ENCODE measurements at regions not wholly inside any gene's neighbourhood (a gene's known extent, or its start where the extent isn't known, plus 50 kb on each side); places are given as distances from the start of the nearest gene placed in this dataset.

DNA sequence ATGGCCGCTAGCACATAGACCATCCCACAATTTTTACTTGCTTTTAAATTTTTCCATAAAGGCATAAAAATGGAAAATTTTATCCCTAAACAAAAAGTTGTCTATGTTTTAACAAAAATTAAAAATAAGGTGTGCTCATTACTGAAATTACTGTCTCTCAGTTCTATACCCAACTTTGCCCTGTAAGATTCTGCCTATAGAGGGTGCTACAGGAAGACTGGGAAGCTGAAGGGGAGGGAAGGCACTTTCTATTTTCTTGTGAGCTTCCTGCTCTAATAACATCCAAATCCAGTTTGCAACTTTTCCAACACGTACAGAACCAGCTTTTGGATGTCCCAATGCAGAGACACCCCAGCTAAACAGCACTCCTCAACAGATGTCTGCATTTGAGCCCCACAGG, 666.9 kb downstream of the PLCL1 start:
- DNase-seq (ENCODE audit: low spot score in 2 of 2): no peak
- H3K4me3 ChIP-seq: no peak overlapping the region
- no peaks in the 10 kb centered on the region for H3K27me3 ChIP-seq (ENCODE audit: low read depth)
- no peaks in the 10 kb centered on the region for H3K9me3 ChIP-seq
- H3K36me3 ChIP-seq (replicated peaks): no peaks in the 10 kb centered on the region
- H3K4me1 ChIP-seq: no peaks in the 10 kb centered on the region
- in situ Hi-C loops (cut with MboI; ENCODE audit: low sequenced_read_pairs): no loop called here

DNA sequence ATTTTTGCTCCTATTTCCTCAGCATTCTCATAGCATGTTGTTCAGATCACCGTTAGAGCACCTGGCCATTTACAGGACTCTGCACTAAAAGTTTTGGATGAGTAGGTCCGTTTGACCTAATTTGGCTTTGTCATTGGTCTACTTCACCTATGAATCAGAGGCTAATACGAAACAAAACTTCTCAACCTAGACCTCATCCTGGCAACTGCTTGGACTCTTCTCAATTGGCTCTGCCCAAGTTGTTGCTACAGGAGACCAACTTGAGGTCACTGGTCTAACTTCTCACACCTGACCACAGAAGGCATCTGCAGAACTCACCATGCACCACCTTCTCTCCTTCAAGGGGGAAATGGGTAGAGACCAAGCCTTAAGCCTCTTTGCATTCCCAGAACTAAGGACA, 663.7 kb downstream of the PLCL1 start:
- in situ Hi-C loops (cut with MboI; ENCODE audit: low sequenced_read_pairs): no loop called here
- Histone ChIP-seq H3K27me3 (ENCODE audit: low read depth) (no peaks in the 10 kb centered on the region), H3K4me3 (no peak overlapping the region), H3K9me3 (no peaks in the 10 kb centered on the region), H3K4me1 (no peaks in the 10 kb centered on the region), H3K36me3 (replicated peaks) (no peaks in the 10 kb centered on the region)
- no peak for DNase-seq (ENCODE audit: low spot score in 2 of 2)

DNA sequence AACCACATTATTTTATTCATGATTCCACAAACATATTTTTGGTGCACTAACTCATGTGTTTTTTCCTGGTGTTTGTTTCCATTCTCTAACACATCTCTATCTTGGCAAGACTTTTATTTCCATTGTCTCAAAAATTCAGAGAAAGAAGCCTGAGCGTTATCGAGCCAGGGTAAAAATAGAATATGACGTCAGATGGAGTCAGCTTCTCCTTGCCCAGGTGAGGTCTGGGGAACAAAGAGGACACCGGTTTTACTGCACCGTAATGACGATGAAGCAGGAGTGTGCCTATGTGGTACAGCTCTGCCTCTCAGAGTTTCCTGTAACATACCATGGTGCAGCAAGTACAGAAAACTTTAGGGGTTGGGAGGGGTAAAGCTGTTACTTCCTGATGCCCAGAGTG, 661.6 kb downstream of the PLCL1 start:
- no peaks in the 10 kb centered on the region for H3K36me3 ChIP-seq (replicated peaks)
- H3K27me3 ChIP-seq (ENCODE audit: low read depth): no peaks in the 10 kb centered on the region
- no peak overlapping the region for H3K4me3 ChIP-seq
- no peaks in the 10 kb centered on the region for H3K9me3 ChIP-seq
- in situ Hi-C loops (cut with MboI; ENCODE audit: low sequenced_read_pairs): no loop called here
- DNase-seq (ENCODE audit: low spot score in 2 of 2): no peak
- H3K4me1 ChIP-seq: no peaks in the 10 kb centered on the region

DNA sequence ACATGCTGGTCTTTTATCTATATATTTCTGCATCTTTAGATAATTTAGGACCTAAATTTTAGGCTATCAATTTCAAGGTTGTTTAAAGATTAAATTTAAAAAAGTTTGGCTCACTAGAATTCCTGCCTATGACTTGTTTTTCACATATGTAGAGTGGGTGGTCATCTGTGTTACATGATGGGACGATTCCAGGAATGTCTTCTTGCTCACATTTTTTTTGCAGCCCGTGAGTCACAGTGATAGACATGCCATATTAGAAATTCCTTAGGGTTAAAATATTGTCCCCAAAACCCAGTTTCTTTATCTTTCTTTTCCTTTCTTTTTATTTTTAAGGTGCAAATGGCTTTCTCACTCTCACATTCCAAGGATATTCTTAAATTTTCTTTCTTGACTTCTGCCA, 652.0 kb downstream of the PLCL1 start:
- no peaks in the 10 kb centered on the region for H3K4me1 ChIP-seq
- H3K4me3 ChIP-seq: no peak overlapping the region
- DNase-seq (ENCODE audit: low spot score in 2 of 2): no peak
- no peaks in the 10 kb centered on the region for H3K36me3 ChIP-seq (replicated peaks)
- no peaks in the 10 kb centered on the region for H3K27me3 ChIP-seq (ENCODE audit: low read depth)
- in situ Hi-C loops (cut with MboI; ENCODE audit: low sequenced_read_pairs): no loop called here
- no peaks in the 10 kb centered on the region for H3K9me3 ChIP-seq

DNA sequence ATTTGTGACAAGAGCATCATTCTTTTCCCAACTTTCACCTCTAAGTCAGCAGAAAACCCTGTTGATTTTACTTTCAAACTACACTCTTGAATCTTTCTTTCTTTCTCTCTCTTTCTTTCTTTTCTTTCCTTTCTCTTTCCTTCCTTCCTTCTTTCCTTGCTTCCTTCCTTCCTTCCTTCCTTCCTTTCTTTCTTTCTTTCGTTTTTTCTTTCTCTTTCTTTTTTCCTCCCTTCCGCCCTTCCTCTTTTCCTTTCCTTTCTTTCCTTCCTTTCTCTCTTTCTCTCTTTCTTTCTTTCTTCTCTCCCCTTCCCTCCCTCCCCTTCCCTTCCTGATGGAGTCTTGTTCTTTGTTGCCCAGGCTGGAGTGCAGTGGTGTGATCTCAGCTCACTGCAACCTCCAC, 649.5 kb downstream of the PLCL1 start:
- DNase-seq (ENCODE audit: low spot score in 2 of 2): no peak
- Histone ChIP-seq H3K9me3 (no peaks in the 10 kb centered on the region), H3K4me1 (no peaks in the 10 kb centered on the region), H3K36me3 (replicated peaks) (no peaks in the 10 kb centered on the region), H3K27me3 (ENCODE audit: low read depth) (no peaks in the 10 kb centered on the region), H3K4me3 (no peak overlapping the region)
- in situ Hi-C loops (cut with MboI; ENCODE audit: low sequenced_read_pairs): no loop called here

DNA sequence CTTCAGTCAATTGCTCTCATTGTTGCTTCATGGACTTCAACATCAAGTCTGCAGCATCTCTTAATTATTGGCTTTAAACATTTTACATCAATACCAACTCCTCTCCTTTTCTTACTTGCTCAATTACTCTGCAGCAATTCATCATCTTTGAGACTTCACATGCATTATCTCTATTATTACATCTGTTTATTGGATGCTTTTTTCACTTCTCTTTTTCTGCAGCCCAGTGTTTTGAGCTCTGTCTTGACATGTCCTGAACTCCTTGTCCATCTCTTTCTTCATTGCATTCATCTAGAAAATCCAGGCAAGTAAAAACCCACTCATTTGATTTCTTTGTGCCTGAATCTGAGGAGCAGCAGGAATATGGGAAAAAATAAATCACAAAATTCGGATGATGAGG, 647.9 kb downstream of the PLCL1 start:
- H3K4me3 ChIP-seq: no peak overlapping the region
- no peak for DNase-seq (ENCODE audit: low spot score in 2 of 2)
- no peaks in the 10 kb centered on the region for H3K27me3 ChIP-seq (ENCODE audit: low read depth)
- no peaks in the 10 kb centered on the region for H3K4me1 ChIP-seq
- H3K9me3 ChIP-seq: no peaks in the 10 kb centered on the region
- H3K36me3 ChIP-seq (replicated peaks): no peaks in the 10 kb centered on the region
- in situ Hi-C loops (cut with MboI; ENCODE audit: low sequenced_read_pairs): no loop called here

DNA sequence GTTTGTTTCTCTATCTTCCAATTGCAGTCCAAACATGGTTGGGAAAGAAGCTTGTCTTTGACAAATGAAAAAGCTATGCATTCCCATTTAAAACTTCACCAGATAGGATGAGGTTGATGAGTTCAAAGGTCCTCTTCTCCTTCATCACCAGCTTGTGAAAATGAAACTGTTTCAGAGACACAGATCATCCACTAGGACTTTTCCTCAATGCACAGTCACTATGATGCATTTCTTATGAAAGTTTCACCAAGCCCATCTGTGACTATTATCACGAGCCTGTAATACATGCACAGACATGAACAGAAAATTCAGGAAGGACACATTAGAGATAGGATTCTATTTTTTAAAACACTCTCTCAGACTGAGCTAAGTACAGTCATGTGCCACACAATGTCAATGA, 644.4 kb downstream of the PLCL1 start:
- in situ Hi-C loops (cut with MboI; ENCODE audit: low sequenced_read_pairs): no loop called here
- DNase-seq (ENCODE audit: low spot score in 2 of 2): no peak
- Histone ChIP-seq H3K4me1 (no peaks in the 10 kb centered on the region), H3K36me3 (replicated peaks) (no peaks in the 10 kb centered on the region), H3K27me3 (ENCODE audit: low read depth) (no peaks in the 10 kb centered on the region), H3K4me3 (no peak overlapping the region), H3K9me3 (no peaks in the 10 kb centered on the region)

DNA sequence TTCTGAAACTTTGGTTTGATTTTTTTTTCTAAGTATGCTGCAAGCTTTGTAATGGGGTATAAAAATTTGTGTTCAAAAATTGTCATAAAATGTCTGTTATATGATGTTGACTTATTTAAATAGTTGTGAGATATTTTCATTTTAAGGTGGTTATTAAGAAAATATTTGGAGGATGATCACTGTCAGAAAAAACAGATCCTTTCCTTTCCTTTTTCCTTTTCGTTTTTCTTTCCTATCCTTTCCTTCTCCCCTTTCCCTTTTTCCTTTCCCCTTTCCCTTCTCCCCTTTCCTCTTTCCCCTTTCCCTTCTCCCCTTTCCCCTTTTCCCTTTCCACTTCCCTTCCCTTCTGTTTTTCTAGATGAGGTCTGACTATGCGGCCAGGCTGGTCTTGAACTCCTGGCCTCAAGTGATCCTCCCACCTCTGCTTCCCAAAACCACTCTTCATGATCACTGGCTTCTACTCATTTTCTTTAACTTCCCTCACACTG, 640.5 kb downstream of the PLCL1 start:
- in situ Hi-C loops (cut with MboI; ENCODE audit: low sequenced_read_pairs): no loop called here
- no peaks in the 10 kb centered on the region for H3K4me1 ChIP-seq
- no peaks in the 10 kb centered on the region for H3K36me3 ChIP-seq (replicated peaks)
- H3K27me3 ChIP-seq (ENCODE audit: low read depth): no peaks in the 10 kb centered on the region
- H3K9me3 ChIP-seq: no peaks in the 10 kb centered on the region
- H3K4me3 ChIP-seq: no peak overlapping the region
- no peak for DNase-seq (ENCODE audit: low spot score in 2 of 2)

DNA sequence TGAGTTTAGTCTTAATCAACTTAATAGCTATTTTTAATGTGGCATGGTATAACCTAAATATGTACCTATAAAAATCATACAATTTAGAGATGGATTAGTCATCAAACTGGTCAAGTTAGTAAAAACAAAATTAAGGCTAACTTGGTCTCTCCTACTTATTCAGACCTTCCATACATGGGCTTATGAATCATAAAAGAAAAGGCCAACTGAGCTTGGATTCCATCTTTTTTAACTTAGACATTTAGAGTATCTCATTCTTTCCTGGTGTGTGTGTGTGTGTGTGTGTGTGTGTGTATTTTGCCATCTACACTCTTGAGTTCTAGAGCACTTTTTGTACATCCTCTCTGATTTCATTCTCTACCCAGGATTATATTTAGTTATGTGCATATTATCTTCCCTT, 637.5 kb downstream of the PLCL1 start:
- DNase-seq (ENCODE audit: low spot score in 2 of 2): no peak
- Histone ChIP-seq H3K4me1 (no peaks in the 10 kb centered on the region), H3K36me3 (replicated peaks) (no peaks in the 10 kb centered on the region), H3K27me3 (ENCODE audit: low read depth) (no peaks in the 10 kb centered on the region), H3K9me3 (no peaks in the 10 kb centered on the region), H3K4me3 (no peak overlapping the region)
- in situ Hi-C loops (cut with MboI; ENCODE audit: low sequenced_read_pairs): no loop called here

DNA sequence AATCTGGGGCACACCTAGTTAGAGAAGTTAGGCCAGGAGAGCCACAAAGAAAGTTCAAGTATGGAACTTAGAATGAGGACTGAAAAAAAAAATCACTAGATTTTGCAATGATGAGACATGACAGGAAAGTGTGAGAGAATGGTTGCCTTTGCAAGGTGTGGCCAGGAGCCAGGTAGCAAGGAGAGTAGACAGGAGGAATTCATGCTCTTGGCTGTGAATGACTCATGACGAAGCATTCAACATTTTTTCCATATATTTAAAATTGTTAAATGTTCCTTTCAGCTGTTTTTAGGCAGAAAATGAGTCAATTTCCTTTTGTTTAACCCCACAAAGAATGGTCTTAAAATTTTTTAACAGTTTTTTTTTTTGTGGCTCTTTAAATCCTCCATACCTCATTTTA, 636.9 kb downstream of the PLCL1 start:
- DNase-seq (ENCODE audit: low spot score in 2 of 2): no peak
- Histone ChIP-seq H3K9me3 (no peaks in the 10 kb centered on the region), H3K4me3 (no peak overlapping the region), H3K27me3 (ENCODE audit: low read depth) (no peaks in the 10 kb centered on the region), H3K4me1 (no peaks in the 10 kb centered on the region), H3K36me3 (replicated peaks) (no peaks in the 10 kb centered on the region)
- in situ Hi-C loops (cut with MboI; ENCODE audit: low sequenced_read_pairs): no loop called here

DNA sequence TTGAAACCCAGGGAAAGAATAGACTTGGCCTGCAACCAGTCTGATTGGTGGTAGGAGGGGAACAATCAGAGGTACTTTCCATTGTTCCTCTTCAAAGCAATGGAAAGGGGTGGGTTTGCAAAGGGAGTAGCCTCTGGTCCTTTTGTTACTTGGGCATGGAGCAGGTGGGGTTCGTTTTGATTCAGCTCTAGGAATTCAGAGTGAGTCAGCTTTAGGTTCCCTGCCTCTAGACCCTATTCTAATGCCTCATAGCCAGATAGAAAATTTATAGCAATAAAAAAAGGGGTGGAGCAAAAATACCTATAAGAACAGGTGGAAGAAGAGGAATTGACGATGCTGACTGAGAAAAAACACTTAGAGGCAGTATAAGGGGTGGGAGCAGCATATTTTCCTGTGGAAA, 636.4 kb downstream of the PLCL1 start:
- Histone ChIP-seq H3K36me3 (replicated peaks) (no peaks in the 10 kb centered on the region), H3K4me1 (no peaks in the 10 kb centered on the region), H3K9me3 (no peaks in the 10 kb centered on the region), H3K27me3 (ENCODE audit: low read depth) (no peaks in the 10 kb centered on the region), H3K4me3 (no peak overlapping the region)
- in situ Hi-C loops (cut with MboI; ENCODE audit: low sequenced_read_pairs): no loop called here
- no peak for DNase-seq (ENCODE audit: low spot score in 2 of 2)

DNA sequence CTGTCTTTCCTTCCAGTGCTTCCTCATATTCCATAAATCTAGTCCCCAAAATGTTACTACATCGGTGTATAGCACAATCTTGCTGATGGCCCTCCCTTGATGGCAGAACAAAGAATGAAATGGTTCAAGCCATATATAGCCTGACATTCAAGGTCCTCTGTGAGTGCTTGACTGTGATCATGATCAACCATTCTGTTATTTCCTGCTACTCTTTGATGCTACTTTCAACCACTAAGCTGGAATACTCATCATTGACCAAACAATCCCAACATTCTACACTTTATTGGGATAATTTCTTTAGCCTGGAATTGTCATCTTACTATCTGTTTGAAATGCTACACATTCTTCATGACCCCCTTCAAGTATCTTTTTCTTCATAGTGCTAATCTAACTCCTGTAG, 633.9 kb downstream of the PLCL1 start:
- Histone ChIP-seq H3K27me3 (ENCODE audit: low read depth) (no peaks in the 10 kb centered on the region), H3K4me3 (no peak overlapping the region), H3K9me3 (no peaks in the 10 kb centered on the region), H3K4me1 (no peaks in the 10 kb centered on the region), H3K36me3 (replicated peaks) (no peaks in the 10 kb centered on the region)
- DNase-seq (ENCODE audit: low spot score in 2 of 2): no peak
- in situ Hi-C loops (cut with MboI; ENCODE audit: low sequenced_read_pairs): no loop called here

DNA sequence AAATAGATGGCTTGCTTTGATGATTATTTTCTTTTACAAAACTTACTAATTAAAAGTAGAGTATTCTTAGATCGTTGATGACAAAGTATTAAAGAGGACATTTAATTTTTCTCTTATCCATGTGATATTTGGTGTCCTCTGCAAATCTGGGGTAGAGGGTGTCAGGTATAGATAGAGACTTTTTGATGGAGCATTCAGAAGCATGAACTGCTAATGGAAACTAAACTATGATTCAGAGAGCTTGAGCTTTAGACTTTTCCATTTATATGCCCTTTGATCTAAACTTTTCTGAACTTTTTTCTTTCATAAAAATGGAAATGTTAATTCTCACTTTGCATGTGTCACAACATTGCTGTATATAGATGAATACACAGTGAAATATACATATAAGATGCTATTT, 619.7 kb downstream of the PLCL1 start:
- H3K36me3 ChIP-seq (replicated peaks): no peaks in the 10 kb centered on the region
- no peaks in the 10 kb centered on the region for H3K9me3 ChIP-seq
- no peak for DNase-seq (ENCODE audit: low spot score in 2 of 2)
- in situ Hi-C loops (cut with MboI; ENCODE audit: low sequenced_read_pairs): no loop called here
- H3K27me3 ChIP-seq (ENCODE audit: low read depth): no peaks in the 10 kb centered on the region
- no peaks in the 10 kb centered on the region for H3K4me1 ChIP-seq
- H3K4me3 ChIP-seq: no peak overlapping the region

DNA sequence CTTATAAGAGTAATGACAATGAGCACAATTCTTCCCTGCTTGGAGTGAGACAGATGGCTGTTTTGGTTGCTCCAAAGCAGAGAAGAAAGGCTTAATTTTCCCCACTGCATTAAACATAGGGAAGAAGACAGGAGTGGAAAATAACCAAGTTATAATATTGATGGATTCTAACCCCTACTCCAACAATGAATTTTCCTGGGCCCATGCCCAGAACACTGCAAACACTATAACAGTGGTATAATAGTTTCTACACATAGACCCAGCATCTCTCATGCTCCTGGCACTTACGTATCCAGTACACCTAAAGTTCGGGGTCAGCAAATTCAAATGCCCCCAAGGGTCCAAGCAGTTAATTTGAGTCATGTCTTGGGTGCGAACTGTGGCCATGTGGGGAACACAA, 613.4 kb downstream of the PLCL1 start:
- in situ Hi-C loops (cut with MboI; ENCODE audit: low sequenced_read_pairs): no loop called here
- Histone ChIP-seq H3K27me3 (ENCODE audit: low read depth) (no peaks in the 10 kb centered on the region), H3K4me3 (no peak overlapping the region), H3K4me1 (no peaks in the 10 kb centered on the region), H3K36me3 (replicated peaks) (no peaks in the 10 kb centered on the region), H3K9me3 (no peaks in the 10 kb centered on the region)
- DNase-seq (ENCODE audit: low spot score in 2 of 2): no peak

DNA sequence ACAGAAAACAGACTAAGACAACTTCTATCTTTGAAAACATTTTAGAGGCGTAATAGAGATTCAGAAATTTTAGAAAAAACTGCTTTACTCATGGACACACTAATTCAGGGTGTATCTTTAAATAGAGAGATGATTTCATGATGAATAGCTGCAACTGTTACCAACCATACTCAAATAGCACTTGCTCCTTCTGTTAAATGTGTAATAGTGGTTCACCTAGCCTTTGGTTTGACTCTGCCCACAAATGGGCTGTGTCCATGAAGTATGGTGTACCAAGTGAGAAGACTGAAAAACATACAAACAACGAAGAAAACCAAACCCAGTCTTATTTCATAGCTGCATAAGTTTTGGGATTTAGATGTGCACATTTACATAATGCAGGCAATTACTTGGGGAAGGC, 610.6 kb downstream of the PLCL1 start:
- no peaks in the 10 kb centered on the region for H3K9me3 ChIP-seq
- in situ Hi-C loops (cut with MboI; ENCODE audit: low sequenced_read_pairs): no loop called here
- H3K27me3 ChIP-seq (ENCODE audit: low read depth): no peaks in the 10 kb centered on the region
- no peaks in the 10 kb centered on the region for H3K36me3 ChIP-seq (replicated peaks)
- H3K4me3 ChIP-seq: no peak overlapping the region
- no peaks in the 10 kb centered on the region for H3K4me1 ChIP-seq
- DNase-seq (ENCODE audit: low spot score in 2 of 2): no peak
